AG10803 (cell line): ENCODE measurements at regions not wholly inside any gene's neighbourhood (a gene's known extent, or its start where the extent isn't known, plus 50 kb on each side); places are given as distances from the start of the nearest gene placed in this dataset.

Experiments used
- DNase-seq: peaks from one replicate; pipeline ENCODE4 v3.0.0; 2010; ENCODE audit warnings: low read depth
- H3K4me3 ChIP-seq: 2 replicates; pipeline ENCODE4 v1.5.1; 2011; ENCODE audit warnings: mild to moderate bottlenecking, low read length, control low read depth
- TF ChIP-seq, protein P1 (sequence below): conservative IDR thresholded peaks from 2 replicates; pipeline ENCODE4 v1.5.1; 2011; ENCODE audit warnings: mild to moderate bottlenecking, low read length, control low read depth, inconsistent platforms

DNA sequence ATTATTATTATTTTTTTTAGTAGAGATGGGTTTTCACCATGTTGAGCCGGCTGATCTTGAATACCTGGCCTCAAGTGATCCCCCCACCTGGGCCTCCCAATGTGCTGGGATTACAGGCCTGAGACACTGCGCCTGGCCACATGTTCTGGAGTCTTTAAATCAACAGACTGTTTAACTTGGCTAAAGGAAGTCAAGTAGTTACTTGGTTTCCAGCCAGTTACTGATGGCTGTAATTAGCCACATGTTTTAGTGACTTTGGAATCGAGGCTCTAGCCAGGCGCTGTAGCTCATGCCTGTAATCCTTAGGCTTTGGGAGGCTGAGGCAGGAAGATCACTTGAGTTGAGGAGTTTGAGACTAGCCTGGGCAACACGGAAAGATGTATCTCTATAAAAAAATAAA, 699.2 kb upstream of the RBFOX1 start:
- TF ChIP-seq, protein P1, sequence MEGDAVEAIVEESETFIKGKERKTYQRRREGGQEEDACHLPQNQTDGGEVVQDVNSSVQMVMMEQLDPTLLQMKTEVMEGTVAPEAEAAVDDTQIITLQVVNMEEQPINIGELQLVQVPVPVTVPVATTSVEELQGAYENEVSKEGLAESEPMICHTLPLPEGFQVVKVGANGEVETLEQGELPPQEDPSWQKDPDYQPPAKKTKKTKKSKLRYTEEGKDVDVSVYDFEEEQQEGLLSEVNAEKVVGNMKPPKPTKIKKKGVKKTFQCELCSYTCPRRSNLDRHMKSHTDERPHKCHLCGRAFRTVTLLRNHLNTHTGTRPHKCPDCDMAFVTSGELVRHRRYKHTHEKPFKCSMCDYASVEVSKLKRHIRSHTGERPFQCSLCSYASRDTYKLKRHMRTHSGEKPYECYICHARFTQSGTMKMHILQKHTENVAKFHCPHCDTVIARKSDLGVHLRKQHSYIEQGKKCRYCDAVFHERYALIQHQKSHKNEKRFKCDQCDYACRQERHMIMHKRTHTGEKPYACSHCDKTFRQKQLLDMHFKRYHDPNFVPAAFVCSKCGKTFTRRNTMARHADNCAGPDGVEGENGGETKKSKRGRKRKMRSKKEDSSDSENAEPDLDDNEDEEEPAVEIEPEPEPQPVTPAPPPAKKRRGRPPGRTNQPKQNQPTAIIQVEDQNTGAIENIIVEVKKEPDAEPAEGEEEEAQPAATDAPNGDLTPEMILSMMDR = no peak
- no peak for DNase-seq

GRCh38 chr16:6629110-6629509, 703.5 kb upstream of the RBFOX1 start:
- no peak for DNase-seq
- TF ChIP-seq, protein P1 = no peak
- H3K4me3 ChIP-seq = no peak overlapping the region

More for the DNA sequence above, 699.2 kb upstream of the RBFOX1 start:
- no peak overlapping the region for H3K4me3 ChIP-seq

- TF ChIP-seq, protein P1 = no peak
- no peak overlapping the region for H3K4me3 ChIP-seq
- no peak for DNase-seq
Observed at GRCh38 chr16:6625606-6626005, 707.0 kb upstream of the RBFOX1 start.

GRCh38 chr16:6618874-6619273, 713.8 kb upstream of the RBFOX1 start:
- TF ChIP-seq, protein P1 = no peak
- no peak overlapping the region for H3K4me3 ChIP-seq
- no peak for DNase-seq

GRCh38 chr16:6616746-6617145, 715.9 kb upstream of the RBFOX1 start:
- TF ChIP-seq, protein P1 = no peak
- no peak overlapping the region for H3K4me3 ChIP-seq
- DNase-seq = no peak

DNA sequence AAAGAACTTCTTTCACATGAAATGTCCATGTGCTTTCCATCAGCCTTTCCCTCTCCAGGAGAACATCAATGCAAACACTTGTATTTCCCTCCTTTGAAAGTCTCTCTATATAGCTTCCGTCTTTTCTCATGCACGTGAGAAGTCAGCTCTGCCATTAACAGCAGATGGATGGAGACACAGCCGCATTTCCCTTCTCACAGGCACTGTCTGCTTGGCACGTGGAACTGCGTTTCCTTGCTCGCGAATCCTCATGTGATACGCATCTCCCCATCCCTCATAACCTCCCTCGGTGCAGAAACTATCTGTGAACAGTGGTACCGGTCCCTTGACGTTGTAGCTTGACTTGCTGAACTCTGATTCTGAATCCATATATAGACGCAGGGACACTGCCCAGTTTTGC, 717.0 kb upstream of the RBFOX1 start:
- DNase-seq = no peak
- TF ChIP-seq, protein P1 = no peak

GRCh38 chr16:6611535-6611934, 721.1 kb upstream of the RBFOX1 start:
- H3K4me3 ChIP-seq = no peak overlapping the region
- no peak for DNase-seq
- TF ChIP-seq, protein P1 = no peak

More for the DNA sequence above, 717.0 kb upstream of the RBFOX1 start:
- H3K4me3 ChIP-seq = no peak overlapping the region
